ENCODE measurements at regions not wholly inside any gene's neighbourhood (a gene's known extent, or its start where the extent isn't known, plus 50 kb on each side); places are given as distances from the start of the nearest gene placed in this dataset.

DNA sequence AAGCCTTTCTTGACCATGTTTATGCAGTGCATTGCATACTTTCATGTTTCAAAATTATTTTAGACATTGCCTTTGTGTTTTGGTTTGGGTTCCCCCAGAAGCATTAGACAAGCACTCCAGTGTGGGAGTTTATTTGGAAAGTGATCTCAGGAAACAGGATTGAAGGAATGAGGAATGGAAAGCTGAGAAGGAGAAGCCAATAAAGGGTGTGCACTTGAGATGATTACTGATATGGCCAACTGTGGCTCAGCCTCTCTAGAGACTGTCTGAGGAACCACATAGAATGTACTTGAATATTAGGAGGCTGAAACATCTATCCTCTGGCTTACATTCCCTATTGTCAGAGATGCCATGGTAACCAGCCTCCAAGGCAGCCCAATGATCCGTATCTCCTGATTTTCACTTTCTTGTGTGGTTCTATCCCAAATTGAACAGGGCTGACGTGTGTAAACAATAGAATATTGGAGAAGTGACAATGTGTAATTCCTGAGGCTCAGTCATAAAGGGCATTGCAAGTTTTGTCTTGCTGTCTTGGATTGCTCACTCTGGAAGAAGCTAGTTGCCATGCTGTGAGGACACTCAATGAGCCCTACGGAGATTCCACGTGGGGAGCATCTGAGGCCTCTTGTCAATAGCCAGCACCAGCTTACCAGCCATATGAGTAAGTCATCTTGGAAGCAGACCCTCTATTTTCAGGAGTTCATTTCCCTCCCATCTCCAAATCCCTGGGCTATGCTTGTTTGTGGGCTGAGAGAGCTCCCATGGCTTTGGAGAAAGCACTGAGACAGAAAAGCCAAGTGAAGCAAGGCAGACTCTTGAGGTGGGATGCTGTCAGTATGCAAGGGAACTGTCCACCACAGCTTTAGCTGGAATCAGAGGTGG is 84.7 kb downstream of the SCN11A start:
- ATAC-seq (no peak), DNase-seq (no peak)
- Histone ChIP-seq H3K9me3 (no peaks in the 10 kb centered on the region), H3K36me3 (no peaks in the 10 kb centered on the region), H3K27me3 (no peaks in the 10 kb centered on the region), H3K4me1 (peaks cover 0 to 6% (median 0%) of the 10 kb centered on the region in 12 donors), H3K4me3 (no peak overlapping the region), H3K27ac (no peak overlapping the region)
- TF ChIP-seq, protein P1, sequence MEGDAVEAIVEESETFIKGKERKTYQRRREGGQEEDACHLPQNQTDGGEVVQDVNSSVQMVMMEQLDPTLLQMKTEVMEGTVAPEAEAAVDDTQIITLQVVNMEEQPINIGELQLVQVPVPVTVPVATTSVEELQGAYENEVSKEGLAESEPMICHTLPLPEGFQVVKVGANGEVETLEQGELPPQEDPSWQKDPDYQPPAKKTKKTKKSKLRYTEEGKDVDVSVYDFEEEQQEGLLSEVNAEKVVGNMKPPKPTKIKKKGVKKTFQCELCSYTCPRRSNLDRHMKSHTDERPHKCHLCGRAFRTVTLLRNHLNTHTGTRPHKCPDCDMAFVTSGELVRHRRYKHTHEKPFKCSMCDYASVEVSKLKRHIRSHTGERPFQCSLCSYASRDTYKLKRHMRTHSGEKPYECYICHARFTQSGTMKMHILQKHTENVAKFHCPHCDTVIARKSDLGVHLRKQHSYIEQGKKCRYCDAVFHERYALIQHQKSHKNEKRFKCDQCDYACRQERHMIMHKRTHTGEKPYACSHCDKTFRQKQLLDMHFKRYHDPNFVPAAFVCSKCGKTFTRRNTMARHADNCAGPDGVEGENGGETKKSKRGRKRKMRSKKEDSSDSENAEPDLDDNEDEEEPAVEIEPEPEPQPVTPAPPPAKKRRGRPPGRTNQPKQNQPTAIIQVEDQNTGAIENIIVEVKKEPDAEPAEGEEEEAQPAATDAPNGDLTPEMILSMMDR (IDR thresholded peaks at IDR 0.05), result no peak
- no peak for TF ChIP-seq POLR2A (IDR thresholded peaks at IDR 0.05)
- 81 to 93% (median 83%) methylated on average over 4 of the region's 4 CpGs for WGBS, 4 donors
- intact Hi-C loops (cut with DNase I), result no loop called here

DNA sequence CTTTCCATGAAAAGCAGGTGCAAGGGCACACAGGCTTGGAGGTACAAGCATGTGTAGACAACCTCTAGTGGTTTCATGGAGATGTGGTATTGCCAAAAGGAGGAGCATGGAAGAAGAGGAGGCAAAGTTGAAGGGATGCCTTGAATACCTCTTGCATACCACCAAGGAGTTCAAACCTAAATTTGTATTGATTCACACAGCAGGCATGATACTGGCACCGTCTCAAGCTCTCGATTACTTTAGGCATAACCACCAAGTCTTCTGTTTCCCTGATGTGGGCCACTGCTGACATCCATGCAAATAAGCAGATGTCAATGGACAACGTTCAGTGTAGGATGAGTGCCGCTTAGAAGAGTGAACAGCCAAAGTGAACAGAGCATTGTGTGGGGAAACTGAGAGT is 87.1 kb downstream of the SCN11A start:
- H3K9me3 ChIP-seq, result no peaks in the 10 kb centered on the region
- intact Hi-C loops (cut with DNase I), result no loop called here
- no peak for ATAC-seq
- no peak for TF ChIP-seq POLR2A (IDR thresholded peaks at IDR 0.05)
- TF ChIP-seq, protein P1 (IDR thresholded peaks at IDR 0.05), result no peak
- DNase-seq, result no peak
- no peak overlapping the region for H3K27ac ChIP-seq
- peaks cover 0 to 14% (median 0%) of the 10 kb centered on the region in 12 donors for H3K4me1 ChIP-seq
- H3K4me3 ChIP-seq, result no peak overlapping the region
- H3K27me3 ChIP-seq, result no peaks in the 10 kb centered on the region
- WGBS, 4 donors, result 78 to 90% (median 89%) methylated on average over 4 of the region's 4 CpGs
- no peaks in the 10 kb centered on the region for H3K36me3 ChIP-seq

DNA sequence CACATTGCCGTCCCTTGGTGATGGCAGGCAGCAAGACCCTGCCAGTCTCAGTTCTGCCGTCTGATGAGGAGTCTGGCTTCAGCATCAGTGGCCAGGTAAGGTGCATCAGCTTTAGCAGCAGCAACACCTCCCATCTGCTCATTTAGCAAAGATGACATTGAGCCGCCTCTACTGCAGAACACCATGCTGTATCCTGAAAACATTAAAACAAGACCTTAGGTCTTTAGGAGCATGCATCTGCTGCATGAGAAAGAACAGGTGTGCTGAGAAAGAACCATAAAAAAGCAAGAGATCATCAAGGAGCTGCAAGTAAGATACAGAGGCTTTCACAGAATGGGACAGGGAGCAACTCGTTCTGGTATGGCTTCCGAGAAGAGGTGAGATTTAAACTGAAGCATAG is 87.5 kb downstream of the SCN11A start:
- no peak overlapping the region for H3K4me3 ChIP-seq
- peaks cover 0 to 11% (median 0%) of the 10 kb centered on the region in 12 donors for H3K4me1 ChIP-seq
- H3K9me3 ChIP-seq, result no peaks in the 10 kb centered on the region
- no peak for DNase-seq
- no peaks in the 10 kb centered on the region for H3K27me3 ChIP-seq
- no peak for TF ChIP-seq POLR2A (IDR thresholded peaks at IDR 0.05)
- TF ChIP-seq, protein P1 (IDR thresholded peaks at IDR 0.05), result no peak
- H3K27ac ChIP-seq, result no peak overlapping the region
- no peak for ATAC-seq
- no peaks in the 10 kb centered on the region for H3K36me3 ChIP-seq
- 74 to 93% (median 83%) methylated on average over 5 of the region's 5 CpGs for WGBS, 4 donors
- intact Hi-C loops (cut with DNase I), result no loop called here

DNA sequence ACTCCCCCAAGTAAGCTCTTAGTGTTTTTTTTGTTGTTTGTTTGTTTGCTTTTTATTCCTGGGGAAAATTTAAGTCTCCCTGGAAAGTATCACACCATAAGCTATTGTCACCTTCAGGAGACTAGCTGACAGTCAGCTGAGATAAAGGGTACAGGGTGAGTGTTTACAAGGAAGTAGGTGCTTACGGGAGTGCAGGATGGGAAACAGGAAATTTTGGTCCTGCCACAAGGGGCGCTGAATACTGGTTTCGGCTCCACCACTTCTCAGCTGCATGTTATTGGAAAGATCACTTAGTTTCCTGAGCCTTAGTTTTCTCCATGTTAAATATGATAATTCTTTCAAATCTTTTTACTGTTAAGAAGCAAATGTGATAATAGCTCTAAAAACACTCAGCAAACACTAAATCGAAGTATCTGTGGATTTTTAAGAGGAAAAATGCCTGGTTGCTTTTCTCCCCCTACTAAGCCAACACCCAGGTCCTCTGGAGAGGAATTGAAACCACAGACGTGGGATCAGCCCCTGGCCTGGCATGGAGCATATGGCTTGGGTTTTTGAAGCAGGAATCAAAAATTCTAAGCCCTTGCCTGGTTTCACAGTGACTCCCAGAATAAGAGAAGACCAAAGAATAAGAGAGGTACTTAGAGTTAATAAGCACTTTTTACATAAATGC is 90.7 kb downstream of the SCN11A start:
- peak in 2 of 5 donors; percentile 33 to 39 for DNase-seq
- 2 to 12% (median 7%) methylated on average over 5 of the region's 5 CpGs for WGBS, 4 donors
- H3K4me3 ChIP-seq, result no peak overlapping the region
- H3K4me1 ChIP-seq, result peaks cover 0 to 8% (median 0%) of the 10 kb centered on the region in 12 donors
- no peak for TF ChIP-seq POLR2A (IDR thresholded peaks at IDR 0.05)
- TF ChIP-seq, protein P1 (IDR thresholded peaks at IDR 0.05), result peak; percentile 44 to 74 (median 55)
- H3K27ac ChIP-seq, result no peak overlapping the region
- no peaks in the 10 kb centered on the region for H3K27me3 ChIP-seq
- no peaks in the 10 kb centered on the region for H3K9me3 ChIP-seq
- intact Hi-C loops (cut with DNase I), result no loop called here
- H3K36me3 ChIP-seq, result no peaks in the 10 kb centered on the region
- ATAC-seq, result peak; percentile 51 to 81 (median 63)

Data from heart left ventricle (tissue), 16 donors.